Suppressor macrophage treated with lipopolysaccharide for 4 hours (primary cell): ENCODE measurements at regions not wholly inside any gene's neighbourhood (a gene's known extent, or its start where the extent isn't known, plus 50 kb on each side); places are given as distances from the start of the nearest gene placed in this dataset.

Source experiments
- DNase-seq: peaks from one replicate; pipeline ENCODE4 v3.0.0-alpha.2; 2020

- DNase-seq, result peak; percentile 49
Measured at GRCh38 chr5:171580502-171581265, 161.2 kb downstream of the FGF18 start.

- no peak for DNase-seq
Measured at GRCh38 chr5:171581781-171582180, 162.3 kb downstream of the FGF18 start.

- no peak for DNase-seq
Measured at GRCh38 chr5:171582849-171583248, 163.4 kb downstream of the FGF18 start.

GRCh38 chr5:171585981-171586380, 166.5 kb downstream of the FGF18 start:
- no peak for DNase-seq

GRCh38 chr5:171586436-171586835, 167.0 kb downstream of the FGF18 start:
- DNase-seq, result no peak

- DNase-seq, result no peak
Measured at GRCh38 chr5:171588046-171588445, 168.6 kb downstream of the FGF18 start.

- DNase-seq, result no peak
Measured at GRCh38 chr5:171588790-171589189, 169.3 kb downstream of the FGF18 start.

- no peak for DNase-seq
Measured at GRCh38 chr5:171589461-171589860, 170.0 kb downstream of the FGF18 start.

GRCh38 chr5:171592076-171592475, 172.6 kb downstream of the FGF18 start:
- DNase-seq, result no peak

- DNase-seq, result no peak
Measured at GRCh38 chr5:171592736-171593135, 173.3 kb downstream of the FGF18 start.

GRCh38 chr5:171593401-171593800, 174.0 kb downstream of the FGF18 start:
- DNase-seq, result no peak

- DNase-seq, result peak; percentile 75
Measured at GRCh38 chr5:171593976-171594375, 174.5 kb downstream of the FGF18 start.

GRCh38 chr5:171595401-171595800, 176.0 kb downstream of the FGF18 start:
- peak; percentile 67 for DNase-seq

GRCh38 chr5:171595801-171596231, 176.4 kb downstream of the FGF18 start:
- DNase-seq, result peak; percentile 30

GRCh38 chr5:171596391-171596878, 177.0 kb downstream of the FGF18 start:
- DNase-seq, result no peak

- DNase-seq, result no peak
Measured at GRCh38 chr5:171597946-171598640, 178.6 kb downstream of the FGF18 start.

- no peak for DNase-seq
Measured at GRCh38 chr5:171598641-171599152, 179.2 kb downstream of the FGF18 start.

- DNase-seq, result no peak
Measured at GRCh38 chr5:171599411-171599810, 180.0 kb downstream of the FGF18 start.

- no peak for DNase-seq
Measured at GRCh38 chr5:171599957-171600612, 180.6 kb downstream of the FGF18 start.

- peak; percentile 50 for DNase-seq
Measured at GRCh38 chr5:171600741-171601265, 181.4 kb downstream of the FGF18 start.

- peak; percentile 28 for DNase-seq
Measured at GRCh38 chr5:171601266-171601881, 181.9 kb downstream of the FGF18 start.

GRCh38 chr5:171603591-171603990, 182.0 kb upstream of the SMIM23 start:
- DNase-seq, result no peak

GRCh38 chr5:171604195-171604594, 181.4 kb upstream of the SMIM23 start:
- no peak for DNase-seq
